ENCODE measurements at regions not wholly inside any gene's neighbourhood (a gene's known extent, or its start where the extent isn't known, plus 50 kb on each side); places are given as distances from the start of the nearest gene placed in this dataset.
"Not testable (repeated sequence)": the region's sequence is repeated elsewhere in the genome, so short reads cannot be mapped to it uniquely, and the experiment has no call there.

DNA sequence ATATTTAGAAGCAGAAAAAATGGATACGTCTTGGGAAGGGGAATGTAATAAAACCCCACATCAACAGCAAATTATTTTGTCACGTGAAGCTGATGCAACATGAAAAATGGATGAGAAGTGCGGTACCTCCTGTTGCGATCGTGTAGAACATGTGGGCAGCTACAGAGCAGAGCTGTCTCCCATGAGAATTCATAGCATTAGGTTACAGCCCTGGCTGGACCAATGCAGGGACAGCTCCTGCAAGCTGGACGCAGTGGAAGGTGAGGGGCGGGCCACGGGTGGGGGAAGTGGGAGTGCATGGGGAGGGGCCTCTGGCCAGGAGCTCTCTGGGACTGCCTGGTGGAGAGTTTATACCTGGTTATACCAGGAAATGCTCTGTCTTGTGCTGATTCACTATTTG, 120.3 kb downstream of the GATA3 start:
- DNase-seq: no peak

DNA sequence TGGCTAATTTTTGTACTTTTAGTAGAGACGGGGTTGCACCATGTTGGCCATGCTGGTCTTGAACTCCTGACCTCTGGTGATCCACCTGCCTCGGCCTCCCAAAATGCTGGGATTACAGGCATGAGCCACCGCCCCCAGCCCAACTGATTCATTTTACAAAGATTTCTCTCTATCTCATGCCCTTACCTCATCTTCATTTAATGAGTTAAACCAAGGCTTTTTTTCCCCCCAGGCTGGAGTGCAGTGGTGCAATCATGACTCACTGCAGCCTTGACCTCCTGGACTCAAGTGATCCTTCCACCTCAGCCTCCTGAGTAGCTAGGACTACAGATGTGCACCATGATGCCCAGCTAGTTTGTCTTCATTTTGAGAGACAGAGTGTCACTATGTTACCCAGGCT, 123.0 kb downstream of the GATA3 start:
- not testable (repeated sequence) for DNase-seq

- DNase-seq: not testable (repeated sequence)
Observed at GRCh38 chr10:8179773-8180172, 125.3 kb downstream of the GATA3 start.

DNA sequence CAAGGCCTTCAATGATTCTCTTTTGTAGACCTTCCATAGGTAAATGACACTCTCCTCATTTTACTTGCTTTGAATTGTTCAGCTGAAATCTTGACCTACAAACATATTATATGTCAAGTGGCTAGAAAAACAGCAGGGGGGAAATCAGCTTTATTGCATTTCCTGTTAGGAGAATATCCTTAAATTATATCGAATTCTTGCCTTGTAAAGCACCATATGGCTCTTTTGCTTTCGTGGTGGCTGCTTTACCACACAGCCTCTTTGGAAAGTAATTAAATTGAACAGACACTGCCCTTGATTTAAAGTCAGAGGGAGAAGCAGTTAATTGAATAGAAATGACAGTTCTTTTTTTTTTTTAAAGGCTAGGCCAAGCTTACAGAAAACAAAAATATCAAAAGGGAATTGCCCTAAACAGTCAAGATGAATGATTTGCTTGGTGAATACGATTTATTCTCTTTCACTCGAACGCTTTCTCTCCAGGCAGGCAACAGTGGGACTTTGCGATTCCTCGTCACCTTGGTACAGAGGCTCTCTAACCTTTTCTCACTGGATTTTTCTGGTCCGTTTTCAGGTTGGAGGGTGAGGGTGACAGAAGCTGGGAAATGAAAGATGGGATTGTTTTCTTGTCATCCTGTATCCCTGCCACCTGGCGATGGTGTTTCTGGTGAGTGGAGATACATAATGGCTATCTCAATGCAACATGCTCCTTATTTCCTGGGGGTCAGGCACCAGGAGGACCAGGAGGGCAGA, 126.0 kb downstream of the GATA3 start:
- no peak for DNase-seq

- DNase-seq: no peak
Observed at GRCh38 chr10:8181496-8182157, 127.1 kb downstream of the GATA3 start.

DNA sequence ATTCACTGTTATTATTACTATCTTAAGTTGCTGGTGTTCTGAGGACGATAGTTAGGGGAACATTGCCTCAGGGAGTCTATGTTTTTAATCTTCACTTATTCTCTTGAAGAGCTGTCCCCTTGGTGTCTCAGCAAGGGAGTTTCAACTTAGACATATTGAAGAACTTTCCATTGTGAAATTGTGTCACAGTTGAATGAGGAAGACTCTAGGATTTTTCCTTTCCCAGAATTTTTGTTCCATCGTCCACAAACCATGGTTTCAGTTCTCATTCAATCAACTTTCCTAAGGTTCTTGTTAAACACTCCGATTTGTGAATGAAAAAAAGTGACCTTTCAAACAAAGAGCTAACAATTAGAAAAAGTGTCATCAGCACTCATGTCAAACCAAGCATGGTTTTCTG, 128.3 kb downstream of the GATA3 start:
- DNase-seq: no peak

GRCh38 chr10:8183241-8183704, 128.8 kb downstream of the GATA3 start:
- peak; percentile 19 for DNase-seq

DNA sequence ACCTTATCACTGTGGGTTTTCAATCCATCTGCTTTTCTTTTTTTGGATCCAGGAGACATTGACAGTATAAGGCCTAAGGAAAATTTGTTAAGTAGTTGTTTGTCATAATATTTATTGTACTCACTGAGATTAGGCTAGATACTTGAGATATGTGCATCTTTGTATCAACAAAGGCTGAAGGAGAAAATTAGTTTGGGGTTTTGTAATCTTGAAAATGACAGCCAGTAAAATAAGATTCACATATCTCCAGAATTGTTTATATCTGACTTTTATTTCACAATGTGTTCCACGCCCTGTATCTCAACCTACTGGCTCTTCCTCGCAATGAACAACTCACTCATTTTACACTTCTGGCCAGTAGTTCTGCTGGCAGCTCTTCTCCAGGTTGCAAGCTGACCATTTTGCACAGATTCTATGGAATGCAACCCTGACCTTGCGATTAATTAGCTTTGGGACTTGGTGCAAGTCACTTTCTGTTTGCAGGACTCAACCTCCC, 132.7 kb downstream of the GATA3 start:
- no peak for DNase-seq

DNA sequence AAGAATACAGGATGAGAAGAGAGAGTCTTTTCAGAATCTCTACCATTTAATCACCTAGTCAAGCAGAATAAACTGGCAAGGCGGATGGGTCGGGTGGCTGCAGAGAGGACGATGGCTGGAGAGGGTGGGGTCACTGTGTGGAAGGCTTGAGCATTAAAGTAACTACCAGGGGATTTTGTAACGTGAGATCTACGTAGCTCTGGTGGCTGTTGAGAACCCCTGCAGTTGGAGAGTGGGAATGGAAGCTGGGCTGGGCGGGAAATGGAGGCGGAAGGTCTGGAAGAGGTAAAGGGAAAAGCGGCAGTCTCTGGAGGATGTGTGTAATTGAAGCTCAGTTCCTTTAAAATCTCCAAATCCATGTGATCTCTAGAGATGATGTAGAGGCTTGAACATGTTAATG, 135.0 kb downstream of the GATA3 start:
- DNase-seq: no peak

DNA sequence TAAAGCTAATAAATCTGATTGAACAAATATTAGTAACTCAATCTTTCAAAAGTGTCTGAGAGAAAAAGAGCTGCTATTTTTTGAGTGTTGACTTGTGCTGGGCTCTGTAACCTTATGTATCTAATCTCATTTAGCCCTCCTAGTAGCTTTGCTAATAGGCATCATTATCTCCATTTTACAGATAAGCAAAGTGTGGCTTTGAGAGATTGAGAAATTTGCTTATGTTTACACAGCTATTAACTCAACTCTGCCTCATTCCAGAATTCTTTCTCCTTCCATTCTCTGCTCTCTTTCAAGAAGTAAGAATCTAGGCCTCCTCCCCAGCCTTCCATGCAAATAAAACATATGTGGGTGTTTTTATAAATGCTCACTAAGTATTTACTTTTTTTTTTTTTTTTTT, 137.8 kb downstream of the GATA3 start:
- no peak for DNase-seq

- DNase-seq: no peak
Observed at GRCh38 chr10:8193546-8193945, 139.1 kb downstream of the GATA3 start.

DNA sequence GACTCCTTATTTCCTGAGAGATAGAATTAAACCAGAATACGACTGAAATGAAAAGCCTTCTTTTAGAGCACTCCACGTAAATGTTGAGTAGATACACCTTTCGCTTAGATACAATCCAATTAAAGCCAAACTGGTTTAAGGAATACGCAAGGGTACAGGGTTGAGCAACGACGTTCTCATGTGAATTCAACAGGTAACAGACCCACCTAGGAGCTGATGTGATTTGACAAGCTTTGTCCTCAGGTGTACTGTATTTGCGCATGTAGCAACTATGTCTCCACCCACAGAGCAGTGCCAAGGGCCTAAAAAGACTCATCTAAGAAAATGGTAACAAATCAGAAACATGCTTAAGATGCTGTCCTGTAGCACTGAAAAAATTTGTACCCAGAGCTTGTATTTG, 139.6 kb downstream of the GATA3 start:
- DNase-seq: no peak

GRCh38 chr10:8206882-8207281, 152.4 kb downstream of the GATA3 start:
- no peak for DNase-seq

GRCh38 chr10:8211631-8212030, 157.1 kb downstream of the GATA3 start:
- DNase-seq: no peak

- DNase-seq: no peak
Observed at GRCh38 chr10:8213735-8214134, 159.2 kb downstream of the GATA3 start.

DNA sequence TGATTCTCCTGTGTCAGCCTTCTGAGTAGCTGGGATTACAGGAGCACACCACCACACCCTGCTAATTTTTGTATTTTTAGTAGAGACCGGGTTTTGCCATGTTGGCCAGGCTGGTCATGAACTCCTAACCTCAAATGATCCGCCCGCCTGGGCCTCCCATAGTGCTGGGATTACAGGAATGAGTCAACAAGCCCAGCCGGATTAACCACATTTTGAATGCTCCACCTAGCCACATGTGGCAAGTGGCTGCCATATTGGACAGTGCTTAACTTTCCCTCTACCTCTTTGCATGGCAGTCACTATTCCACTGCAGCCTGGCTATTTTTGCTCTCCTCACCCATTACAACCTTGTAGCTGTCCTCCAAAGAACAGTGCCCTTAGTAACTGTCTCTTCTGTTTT, 160.1 kb downstream of the GATA3 start:
- no peak for DNase-seq

DNA sequence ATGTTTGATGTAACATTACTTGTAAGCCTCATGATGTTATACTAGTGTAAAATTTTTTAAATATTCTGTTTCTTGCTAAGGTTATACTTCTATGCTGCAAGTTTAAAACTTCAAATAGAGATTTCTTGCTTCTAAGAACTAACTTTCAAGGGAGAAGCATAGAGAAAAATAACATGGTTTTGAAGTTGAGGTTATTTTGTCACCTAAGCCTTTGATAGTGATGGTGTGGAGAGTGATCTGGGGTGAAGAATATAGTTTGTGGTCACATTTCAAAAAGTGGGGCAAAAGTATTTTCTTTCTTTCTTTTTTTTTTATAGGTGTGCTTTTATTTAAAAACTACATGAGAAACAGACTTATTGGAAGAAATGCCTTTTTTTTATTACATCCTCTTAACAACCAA, 162.4 kb downstream of the GATA3 start:
- DNase-seq: no peak

GRCh38 chr10:8221451-8221850, 167.0 kb downstream of the GATA3 start:
- no peak for DNase-seq

GRCh38 chr10:8224591-8224990, 170.1 kb downstream of the GATA3 start:
- no peak for DNase-seq

GRCh38 chr10:8225187-8225586, 170.7 kb downstream of the GATA3 start:
- no peak for DNase-seq

GRCh38 chr10:8227246-8227645, 172.8 kb downstream of the GATA3 start:
- DNase-seq: no peak

- no peak for DNase-seq
Observed at GRCh38 chr10:8229153-8229552, 174.7 kb downstream of the GATA3 start.

- DNase-seq: no peak
Observed at GRCh38 chr10:8230902-8231301, 176.4 kb downstream of the GATA3 start.

GRCh38 chr10:8233049-8233448, 178.6 kb downstream of the GATA3 start:
- DNase-seq: no peak
